Peyer's patch (tissue), 4 donors: ENCODE measurements at regions not wholly inside any gene's neighbourhood (a gene's known extent, or its start where the extent isn't known, plus 50 kb on each side); places are given as distances from the start of the nearest gene placed in this dataset.

Experiments
- CTCF ChIP-seq, 6 experiments: fragments of 450-650 bp in 4 of 6; fragments of 200-600 bp in 2 of 6; sonication (generic) in 1 of 6; IDR thresholded peaks; one replicate each; pipeline ENCODE4 v1.5.1; 2017 to 2019; ENCODE audit warnings: antibody characterized with exemption in 6 of 6, mild to moderate bottlenecking in 3 of 6, moderate library complexity in 1 of 6
- POLR2A ChIP-seq, 2 donors: fragments of 450-650 bp; IDR thresholded peaks; one replicate each; pipeline ENCODE4 v1.5.1; 2017; ENCODE audit warnings: antibody characterized with exemption in 2 of 2, mild to moderate bottlenecking in 2 of 2, moderate library complexity in 2 of 2

- TF ChIP-seq POLR2A (IDR thresholded peaks at IDR 0.05): no peak
- TF ChIP-seq CTCF (IDR thresholded peaks at IDR 0.05): no peak
Measured at GRCh38 chr20:39719293-39719692, 757.1 kb downstream of the DHX35 start.
